Endodermal cell (in vitro differentiated cells): ENCODE measurements at regions not wholly inside any gene's neighbourhood (a gene's known extent, or its start where the extent isn't known, plus 50 kb on each side); places are given as distances from the start of the nearest gene placed in this dataset.

Experiments
- DNase-seq: peaks from one replicate; pipeline ENCODE4 v3.0.0-alpha.2; 2017
- H3K27ac ChIP-seq: 2 replicates; pipeline ENCODE4 v1.5.1; 2013; ENCODE audit warnings: mild to moderate bottlenecking, low read depth, low read length, moderate library complexity
- H3K27me3 ChIP-seq: 2 replicates; pipeline ENCODE4 v1.6.1; 2013; ENCODE audit warnings: mild to moderate bottlenecking, low read length, moderate library complexity; ENCODE audit not compliant: insufficient read depth, control insufficient read depth, poor library complexity, severe bottlenecking
- H3K36me3 ChIP-seq: 2 replicates; pipeline ENCODE4 v1.7.0; 2013; ENCODE audit warnings: mild to moderate bottlenecking, low read length, moderate library complexity; ENCODE audit not compliant: control insufficient read depth, insufficient read depth
- H3K4me1 ChIP-seq: one replicate; pipeline ENCODE4 v1.7.0; 2013; ENCODE audit warnings: low read length; ENCODE audit not compliant: control insufficient read depth, insufficient read depth
- H3K4me3 ChIP-seq: 2 replicates; pipeline ENCODE4 v1.5.1; 2013; ENCODE audit warnings: mild to moderate bottlenecking, low read length, moderate library complexity
- H3K9ac ChIP-seq: 2 replicates; pipeline ENCODE4 v1.6.1; 2013; ENCODE audit warnings: mild to moderate bottlenecking, low read length, moderate library complexity; ENCODE audit not compliant: poor library complexity, severe bottlenecking; ENCODE audit errors: extremely low read depth
- H3K9me3 ChIP-seq: 2 replicates; pipeline ENCODE4 v1.6.1; 2013; ENCODE audit warnings: mild to moderate bottlenecking, low read length, moderate library complexity; ENCODE audit not compliant: control insufficient read depth
- H3K27ac Mint-ChIP-seq: 2 replicates; pipeline ENCODE4 v1.8.0; 2020; ENCODE audit warnings: mixed read lengths
- H3K27me3 Mint-ChIP-seq: 2 replicates; pipeline ENCODE4 v1.8.0; 2021; ENCODE audit warnings: mild to moderate bottlenecking, mixed read lengths; ENCODE audit not compliant: insufficient read depth
- H3K36me3 Mint-ChIP-seq: 2 replicates; pipeline ENCODE4 v1.8.0; 2020; ENCODE audit warnings: low read depth, mixed read lengths
- H3K4me1 Mint-ChIP-seq: 2 replicates; pipeline ENCODE4 v1.8.0; 2020; ENCODE audit warnings: mixed read lengths
- H3K4me3 Mint-ChIP-seq: 2 replicates; pipeline ENCODE4 v1.8.0; 2020; ENCODE audit warnings: mild to moderate bottlenecking, moderate library complexity, mixed read lengths
- H3K9me3 Mint-ChIP-seq: 2 replicates; pipeline ENCODE4 v1.8.0; 2020; ENCODE audit warnings: mild to moderate bottlenecking, mixed read lengths
- CTCF ChIP-seq: fragments of 200-600 bp; sonication (generic); conservative IDR thresholded peaks from 2 replicates; pipeline ENCODE4 v1.5.0; 2021; ENCODE audit warnings: antibody characterized with exemption, mild to moderate bottlenecking
- WGBS, 2 experiments: methylation state at CpG; one replicate each; pipeline versions ENCODE4 v1.1.5 to v1.1.7; 2013; ENCODE audit warnings: missing lambda C conversion rate in 2 of 2, mixed read lengths in 1 of 2; ENCODE audit not compliant: insufficient coverage in 1 of 2, insufficient read length in 1 of 2; 5-methylcytosine and 5-hydroxymethylcytosine counted together

GRCh38 chr11:110897035-110897434 is 184.8 kb upstream of the ARHGAP20 start:
- Mint-ChIP-seq H3K36me3 (no peaks in the 10 kb centered on the region), H3K27ac (no peak overlapping the region), H3K27me3 (no peaks in the 10 kb centered on the region), H3K9me3 (no peaks in the 10 kb centered on the region), H3K4me3 (no peak overlapping the region), H3K4me1 (peaks cover 38% of the 10 kb centered on the region)
- Histone ChIP-seq H3K9ac (no peak overlapping the region), H3K4me3 (no peak overlapping the region), H3K36me3 (no peaks in the 10 kb centered on the region), H3K4me1 (peaks cover 6% of the 10 kb centered on the region), H3K27ac (no peak overlapping the region), H3K9me3 (peaks cover 7% of the 10 kb centered on the region), H3K27me3 (no peaks in the 10 kb centered on the region)
- TF ChIP-seq CTCF, result no peak
- DNase-seq, result no peak
- WGBS, 2 experiments, result 86 to 97% methylated on average over 3 of the region's 3 CpGs

GRCh38 chr11:110896358-110896757 is 184.1 kb upstream of the ARHGAP20 start:
- H3K9ac ChIP-seq, result no peak overlapping the region
- no peak for TF ChIP-seq CTCF
- peaks cover 7% of the 10 kb centered on the region for H3K9me3 ChIP-seq
- no peaks in the 10 kb centered on the region for H3K36me3 ChIP-seq
- no peak for DNase-seq
- H3K4me3 ChIP-seq, result no peak overlapping the region
- Mint-ChIP-seq H3K9me3 (no peaks in the 10 kb centered on the region), H3K4me3 (no peak overlapping the region), H3K27ac (no peak overlapping the region), H3K4me1 (peaks cover 38% of the 10 kb centered on the region), H3K27me3 (no peaks in the 10 kb centered on the region), H3K36me3 (no peaks in the 10 kb centered on the region)
- WGBS, 2 experiments, result 75 to 100% methylated on average over 1 of the region's 1 CpG
- no peaks in the 10 kb centered on the region for H3K27me3 ChIP-seq
- peaks cover 6% of the 10 kb centered on the region for H3K4me1 ChIP-seq
- no peak overlapping the region for H3K27ac ChIP-seq

- Histone ChIP-seq H3K4me1 (peaks cover 6% of the 10 kb centered on the region), H3K4me3 (no peak overlapping the region), H3K27ac (no peak overlapping the region), H3K36me3 (no peaks in the 10 kb centered on the region), H3K9ac (no peak overlapping the region), H3K9me3 (peaks cover 7% of the 10 kb centered on the region), H3K27me3 (peaks cover 5% of the 10 kb centered on the region)
- no peak for TF ChIP-seq CTCF
- H3K36me3 Mint-ChIP-seq, result no peaks in the 10 kb centered on the region
- H3K27me3 Mint-ChIP-seq, result peaks cover 2% of the 10 kb centered on the region
- no peak overlapping the region for H3K27ac Mint-ChIP-seq
- DNase-seq, result no peak
- H3K9me3 Mint-ChIP-seq, result no peaks in the 10 kb centered on the region
- H3K4me3 Mint-ChIP-seq, result no peak overlapping the region
- H3K4me1 Mint-ChIP-seq, result peaks cover 38% of the 10 kb centered on the region
- 90 to 100% methylated on average over 3 to 4 of the region's 4 CpGs for WGBS, 2 experiments
These were observed 182.0 kb upstream of the ARHGAP20 start for GRCh38 chr11:110894224-110894623.
